ENCODE measurements at regions not wholly inside any gene's neighbourhood (a gene's known extent, or its start where the extent isn't known, plus 50 kb on each side); places are given as distances from the start of the nearest gene placed in this dataset.

- H3K4me3 ChIP-seq (replicated peaks in 1 of 3; ENCODE audit: insufficient read depth in 1 of 3, low read depth in 1 of 3, low read length in 3 of 3) = no peak overlapping the region
- DNase-seq (ENCODE audit: low read depth, low spot score) (no peak), FAIRE-seq (no peak)
- H3K79me2 ChIP-seq (ENCODE audit: control insufficient read depth, insufficient read depth, low read length) = no peaks in the 10 kb centered on the region
- H2AFZ ChIP-seq (ENCODE audit: low read depth, low read length) = no peak overlapping the region
- dilution Hi-C loops (cut with MboI; ENCODE audit: extremely low pct_ligation_motif_present, low sequenced_read_pairs) = no loop called here
- H3K36me3 ChIP-seq (ENCODE audit: control insufficient read depth in 2 of 2, extremely low read depth in 1 of 2, insufficient read depth in 2 of 2, low read length in 2 of 2) = no peaks in the 10 kb centered on the region
- ChIA-PET CTCF (no interaction called here), POLR2A (no interaction called here)
- no peak overlapping the region for H3K27ac ChIP-seq (ENCODE audit: insufficient read depth, low read depth, low read length)
- no peaks in the 10 kb centered on the region for H4K20me1 ChIP-seq (replicated peaks; ENCODE audit: control insufficient read depth, extremely low read depth, insufficient read depth, low read length)
- H3K27me3 ChIP-seq (ENCODE audit: control insufficient read depth in 2 of 2, insufficient read depth in 2 of 2, low read length in 2 of 2) = no peaks in the 10 kb centered on the region
- H3K9ac ChIP-seq (replicated peaks; ENCODE audit: extremely low read depth, insufficient read depth, low read length) = no peak overlapping the region
- no peaks in the 10 kb centered on the region for H3K4me1 ChIP-seq (ENCODE audit: control insufficient read depth, extremely low read depth, insufficient read depth, low read length)
- no peak for TF ChIP-seq FOS (IDR thresholded peaks at IDR 0.05; ENCODE audit: borderline replicate concordance, insufficient read depth, low read length)
- TF ChIP-seq POLR2AphosphoS5 (IDR thresholded peaks at IDR 0.05; ENCODE audit: insufficient read depth, low read depth, low read length) = no peak
- TF ChIP-seq POLR2A (IDR thresholded peaks at IDR 0.05; ENCODE audit: low read depth, low read length) = no peak
- no peak for TF ChIP-seq GATA2 (IDR thresholded peaks at IDR 0.05; ENCODE audit: insufficient read depth, insufficient read length, low read depth, low read length)
- intact Hi-C loops (cut with micrococcal nuclease) = no loop called here
- no peaks in the 10 kb centered on the region for H3K9me3 ChIP-seq (replicated peaks; ENCODE audit: control insufficient read depth, insufficient read depth, low read length)
- no TSS peak for BruUV-seq (replicated peaks)
- no peak overlapping the region for H3K4me2 ChIP-seq (ENCODE audit: insufficient read depth, low read length)
- H3K9me1 ChIP-seq (replicated peaks; ENCODE audit: control insufficient read depth, extremely low read depth, insufficient read depth, low read length) = no peaks in the 10 kb centered on the region
Observed at GRCh38 chr3:90043287-90043686, 935.9 kb downstream of the EPHA3 start.

GRCh38 chr3:90044084-90044816 lies 936.8 kb downstream of the EPHA3 start:
- Histone ChIP-seq H4K20me1 (replicated peaks; ENCODE audit: control insufficient read depth, extremely low read depth, insufficient read depth, low read length) (no peaks in the 10 kb centered on the region), H3K36me3 (ENCODE audit: control insufficient read depth in 2 of 2, extremely low read depth in 1 of 2, insufficient read depth in 2 of 2, low read length in 2 of 2) (no peaks in the 10 kb centered on the region), H3K4me3 (replicated peaks in 1 of 3; ENCODE audit: insufficient read depth in 1 of 3, low read depth in 1 of 3, low read length in 3 of 3) (no peak overlapping the region), H2AFZ (ENCODE audit: low read depth, low read length) (no peak overlapping the region), H3K9ac (replicated peaks; ENCODE audit: extremely low read depth, insufficient read depth, low read length) (no peak overlapping the region), H3K9me3 (replicated peaks; ENCODE audit: control insufficient read depth, insufficient read depth, low read length) (no peaks in the 10 kb centered on the region), H3K4me1 (ENCODE audit: control insufficient read depth, extremely low read depth, insufficient read depth, low read length) (no peaks in the 10 kb centered on the region), H3K79me2 (ENCODE audit: control insufficient read depth, insufficient read depth, low read length) (no peaks in the 10 kb centered on the region), H3K27ac (ENCODE audit: insufficient read depth, low read depth, low read length) (no peak overlapping the region), H3K27me3 (ENCODE audit: control insufficient read depth in 2 of 2, insufficient read depth in 2 of 2, low read length in 2 of 2) (no peaks in the 10 kb centered on the region), H3K9me1 (replicated peaks; ENCODE audit: control insufficient read depth, extremely low read depth, insufficient read depth, low read length) (no peaks in the 10 kb centered on the region), H3K4me2 (ENCODE audit: insufficient read depth, low read length) (no peak overlapping the region)
- dilution Hi-C loops (cut with MboI; ENCODE audit: extremely low pct_ligation_motif_present, low sequenced_read_pairs) = no loop called here
- no peak for FAIRE-seq
- TF ChIP-seq, protein P1, sequence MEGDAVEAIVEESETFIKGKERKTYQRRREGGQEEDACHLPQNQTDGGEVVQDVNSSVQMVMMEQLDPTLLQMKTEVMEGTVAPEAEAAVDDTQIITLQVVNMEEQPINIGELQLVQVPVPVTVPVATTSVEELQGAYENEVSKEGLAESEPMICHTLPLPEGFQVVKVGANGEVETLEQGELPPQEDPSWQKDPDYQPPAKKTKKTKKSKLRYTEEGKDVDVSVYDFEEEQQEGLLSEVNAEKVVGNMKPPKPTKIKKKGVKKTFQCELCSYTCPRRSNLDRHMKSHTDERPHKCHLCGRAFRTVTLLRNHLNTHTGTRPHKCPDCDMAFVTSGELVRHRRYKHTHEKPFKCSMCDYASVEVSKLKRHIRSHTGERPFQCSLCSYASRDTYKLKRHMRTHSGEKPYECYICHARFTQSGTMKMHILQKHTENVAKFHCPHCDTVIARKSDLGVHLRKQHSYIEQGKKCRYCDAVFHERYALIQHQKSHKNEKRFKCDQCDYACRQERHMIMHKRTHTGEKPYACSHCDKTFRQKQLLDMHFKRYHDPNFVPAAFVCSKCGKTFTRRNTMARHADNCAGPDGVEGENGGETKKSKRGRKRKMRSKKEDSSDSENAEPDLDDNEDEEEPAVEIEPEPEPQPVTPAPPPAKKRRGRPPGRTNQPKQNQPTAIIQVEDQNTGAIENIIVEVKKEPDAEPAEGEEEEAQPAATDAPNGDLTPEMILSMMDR (IDR thresholded peaks at IDR 0.05; ENCODE audit: extremely low read depth in 1 of 2, insufficient read depth in 1 of 2, low read depth in 1 of 2, low read length in 2 of 2) = no peak
- TF ChIP-seq MYC (IDR thresholded peaks at IDR 0.05; ENCODE audit: low read depth, low read length) = no peak
- no peak for TF ChIP-seq EZH2 (IDR thresholded peaks at IDR 0.05; ENCODE audit: borderline replicate concordance, low read depth, low read length, severe bottlenecking)
- TF ChIP-seq GATA2 (IDR thresholded peaks at IDR 0.05; ENCODE audit: insufficient read depth, insufficient read length, low read depth, low read length) = no peak
- TF ChIP-seq POLR2A (IDR thresholded peaks at IDR 0.05; ENCODE audit: low read depth, low read length) = no peak
- TF ChIP-seq FOS (IDR thresholded peaks at IDR 0.05; ENCODE audit: borderline replicate concordance, insufficient read depth, low read length) = no peak
- no peak for TF ChIP-seq POLR2AphosphoS5 (IDR thresholded peaks at IDR 0.05; ENCODE audit: insufficient read depth, low read depth, low read length)
- TF ChIP-seq MAX (IDR thresholded peaks at IDR 0.05; ENCODE audit: insufficient read depth, insufficient read length) = no peak
- TF ChIP-seq JUN (IDR thresholded peaks at IDR 0.05; ENCODE audit: borderline replicate concordance, insufficient read depth, insufficient read length, low read depth) = no peak
- no TSS peak for BruUV-seq (replicated peaks)
- intact Hi-C loops (cut with micrococcal nuclease) = no loop called here
- ChIA-PET CTCF (no interaction called here), POLR2A (no interaction called here)
- DNase-seq (ENCODE audit: low read depth, low spot score) = no peak

Data from endothelial cell of umbilical vein (primary cell).